ENCODE measurements at regions not wholly inside any gene's neighbourhood (a gene's known extent, or its start where the extent isn't known, plus 50 kb on each side); places are given as distances from the start of the nearest gene placed in this dataset.

DNA sequence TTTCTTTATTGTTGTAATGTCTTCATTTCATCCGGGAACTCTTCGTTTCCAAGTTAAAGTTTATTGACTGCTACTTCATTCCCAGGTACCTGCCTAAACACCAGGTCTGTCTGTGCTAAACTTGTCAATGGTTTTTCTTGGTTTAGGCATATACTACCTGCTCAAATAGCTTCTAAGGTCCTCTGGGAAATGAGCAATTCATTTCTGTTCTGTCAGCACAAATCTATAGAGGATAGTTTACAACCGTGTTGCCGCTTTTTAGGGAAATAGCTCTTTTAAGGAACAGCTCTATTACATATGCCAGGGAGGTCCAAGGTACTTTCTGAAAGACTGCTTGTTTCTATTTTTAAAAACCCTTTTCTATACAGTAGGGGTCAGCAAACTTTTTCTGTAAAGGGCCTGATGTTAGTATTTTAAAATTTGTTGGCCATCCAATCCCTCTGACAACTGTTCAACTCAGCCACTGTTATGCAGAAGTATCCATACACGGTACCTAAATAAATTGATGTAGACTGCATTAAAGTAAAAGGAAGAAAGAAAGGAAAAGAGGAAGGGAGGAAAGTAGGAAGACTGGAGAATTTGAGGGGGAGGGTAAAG lies 222.7 kb upstream of the PTBP2 start:
- no peak for FAIRE-seq
- BruUV-seq (replicated peaks): no TSS peak

More for the DNA sequence above, 222.7 kb upstream of the PTBP2 start:
- H3K4me1 ChIP-seq (replicated peaks in 1 of 2; ENCODE audit: control insufficient read depth in 2 of 2, insufficient read depth in 2 of 2, low read length in 2 of 2): no peaks in the 10 kb centered on the region
- H3K9ac ChIP-seq (ENCODE audit: insufficient read depth in 1 of 2, low read depth in 2 of 2, low read length in 2 of 2): no peak overlapping the region
- no peak overlapping the region for H2AFZ ChIP-seq (ENCODE audit: low read depth, low read length)
- WGBS (ENCODE audit: insufficient coverage, low coverage, missing lambda C conversion rate): 0% methylated on average over 5 of the region's 5 CpGs
- H3K4me2 ChIP-seq (ENCODE audit: insufficient read depth, low read length): no peak overlapping the region
- ATAC-seq (no peak), DNase-seq (ENCODE audit: extremely low read depth in 1 of 4, low spot score in 3 of 4) (no peak)
- H3K27me3 ChIP-seq (ENCODE audit: control insufficient read depth in 2 of 2, insufficient read depth in 2 of 2, low read length in 2 of 2): no peaks in the 10 kb centered on the region
- POLR2A ChIA-PET: no interaction called here
- H3K9me1 ChIP-seq (ENCODE audit: control insufficient read depth, insufficient read depth, low read length): no peaks in the 10 kb centered on the region
- no peak overlapping the region for H3K27ac ChIP-seq (ENCODE audit: extremely low read depth, low read depth, low read length)
- no peaks in the 10 kb centered on the region for H4K20me1 ChIP-seq (replicated peaks; ENCODE audit: control insufficient read depth, insufficient read depth, low read length)
- intact Hi-C loops (cut with micrococcal nuclease): no loop called here
- no peaks in the 10 kb centered on the region for H3K79me2 ChIP-seq (ENCODE audit: control insufficient read depth, insufficient read depth, low read length)
- no peak for TF ChIP-seq ZNF436 (CRISPR knock-in tag; IDR thresholded peaks at IDR 0.05)
- TF ChIP-seq, protein P1, sequence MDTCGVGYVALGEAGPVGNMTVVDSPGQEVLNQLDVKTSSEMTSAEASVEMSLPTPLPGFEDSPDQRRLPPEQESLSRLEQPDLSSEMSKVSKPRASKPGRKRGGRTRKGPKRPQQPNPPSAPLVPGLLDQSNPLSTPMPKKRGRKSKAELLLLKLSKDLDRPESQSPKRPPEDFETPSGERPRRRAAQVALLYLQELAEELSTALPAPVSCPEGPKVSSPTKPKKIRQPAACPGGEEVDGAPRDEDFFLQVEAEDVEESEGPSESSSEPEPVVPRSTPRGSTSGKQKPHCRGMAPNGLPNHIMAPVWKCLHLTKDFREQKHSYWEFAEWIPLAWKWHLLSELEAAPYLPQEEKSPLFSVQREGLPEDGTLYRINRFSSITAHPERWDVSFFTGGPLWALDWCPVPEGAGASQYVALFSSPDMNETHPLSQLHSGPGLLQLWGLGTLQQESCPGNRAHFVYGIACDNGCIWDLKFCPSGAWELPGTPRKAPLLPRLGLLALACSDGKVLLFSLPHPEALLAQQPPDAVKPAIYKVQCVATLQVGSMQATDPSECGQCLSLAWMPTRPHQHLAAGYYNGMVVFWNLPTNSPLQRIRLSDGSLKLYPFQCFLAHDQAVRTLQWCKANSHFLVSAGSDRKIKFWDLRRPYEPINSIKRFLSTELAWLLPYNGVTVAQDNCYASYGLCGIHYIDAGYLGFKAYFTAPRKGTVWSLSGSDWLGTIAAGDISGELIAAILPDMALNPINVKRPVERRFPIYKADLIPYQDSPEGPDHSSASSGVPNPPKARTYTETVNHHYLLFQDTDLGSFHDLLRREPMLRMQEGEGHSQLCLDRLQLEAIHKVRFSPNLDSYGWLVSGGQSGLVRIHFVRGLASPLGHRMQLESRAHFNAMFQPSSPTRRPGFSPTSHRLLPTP (IDR thresholded peaks at IDR 0.05; ENCODE audit: borderline replicate concordance, extremely low read depth, insufficient read length): no peak
- TF ChIP-seq SMC3 (conservative IDR thresholded peaks at IDR 0.05; ENCODE audit: insufficient read depth, low read depth, low read length): no peak
- no peak for TF ChIP-seq SRSF3 (IDR thresholded peaks at IDR 0.05; ENCODE audit: insufficient read depth, low read length)
- TF ChIP-seq CHCHD3 (CRISPR knock-in tag; IDR thresholded peaks at IDR 0.05): no peak
- no peak for TF ChIP-seq NCOA6 (IDR thresholded peaks at IDR 0.05)
- no peak for TF ChIP-seq ZNF79 (CRISPR knock-in tag; IDR thresholded peaks at IDR 0.05; ENCODE audit: low read depth)
- TF ChIP-seq ZBTB49 (CRISPR knock-in tag; IDR thresholded peaks at IDR 0.05; ENCODE audit: borderline replicate concordance): no peak
- no peak for TF ChIP-seq HDAC2 (IDR thresholded peaks at IDR 0.05)
- TF ChIP-seq, protein P2, sequence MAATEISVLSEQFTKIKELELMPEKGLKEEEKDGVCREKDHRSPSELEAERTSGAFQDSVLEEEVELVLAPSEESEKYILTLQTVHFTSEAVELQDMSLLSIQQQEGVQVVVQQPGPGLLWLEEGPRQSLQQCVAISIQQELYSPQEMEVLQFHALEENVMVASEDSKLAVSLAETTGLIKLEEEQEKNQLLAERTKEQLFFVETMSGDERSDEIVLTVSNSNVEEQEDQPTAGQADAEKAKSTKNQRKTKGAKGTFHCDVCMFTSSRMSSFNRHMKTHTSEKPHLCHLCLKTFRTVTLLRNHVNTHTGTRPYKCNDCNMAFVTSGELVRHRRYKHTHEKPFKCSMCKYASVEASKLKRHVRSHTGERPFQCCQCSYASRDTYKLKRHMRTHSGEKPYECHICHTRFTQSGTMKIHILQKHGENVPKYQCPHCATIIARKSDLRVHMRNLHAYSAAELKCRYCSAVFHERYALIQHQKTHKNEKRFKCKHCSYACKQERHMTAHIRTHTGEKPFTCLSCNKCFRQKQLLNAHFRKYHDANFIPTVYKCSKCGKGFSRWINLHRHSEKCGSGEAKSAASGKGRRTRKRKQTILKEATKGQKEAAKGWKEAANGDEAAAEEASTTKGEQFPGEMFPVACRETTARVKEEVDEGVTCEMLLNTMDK (IDR thresholded peaks at IDR 0.05; ENCODE audit: borderline replicate concordance, insufficient read depth, low read depth, low read length, poor library complexity, severe bottlenecking): no peak
- no peak for TF ChIP-seq DPF2 (IDR thresholded peaks at IDR 0.05)
- no peak for TF ChIP-seq ELF2 (CRISPR knock-in tag; IDR thresholded peaks at IDR 0.05)
- TF ChIP-seq ZNF395 (CRISPR knock-in tag; IDR thresholded peaks at IDR 0.05): no peak
- no peak for TF ChIP-seq NCOA1 (IDR thresholded peaks at IDR 0.05; ENCODE audit: low read depth)
- H3K9me3 ChIP-seq (replicated peaks; ENCODE audit: control insufficient read depth, insufficient read depth, low read depth, low read length): no peaks in the 10 kb centered on the region
- H3K4me3 ChIP-seq: no peak overlapping the region
- CTCF ChIA-PET (ENCODE audit: low intra/inter-chr PET ratio): no interaction called here
- in situ Hi-C loops (cut with MboI): no loop called here
- H3K36me3 ChIP-seq (ENCODE audit: control insufficient read depth, insufficient read depth, low read length): no peaks in the 10 kb centered on the region
